A673 (cell line): ENCODE measurements at regions not wholly inside any gene's neighbourhood (a gene's known extent, or its start where the extent isn't known, plus 50 kb on each side); places are given as distances from the start of the nearest gene placed in this dataset.

Source experiments
- BruUV-seq: library from RNA; stranded (reverse); fragments of 400-500 nt; replicated peaks from 2 replicates; lab custom pipeline; 2021; lab: Mats Ljungman, UMichigan
- CTCF ChIA-PET: fragments of 300-600 bp; sonication (Branson Sonifier 250); formaldehyde crosslinking; loops from one replicate; lab custom pipeline; 2022; ENCODE audit warnings: antibody characterized with exemption; lab: Charles Lee
- POLR2A ChIA-PET: fragments of 300-600 bp; sonication (Branson Sonifier 250); formaldehyde crosslinking; loops from one replicate; lab custom pipeline; 2022; ENCODE audit warnings: antibody characterized with exemption; ENCODE audit not compliant: low non-redundant PET; lab: Charles Lee
- DNase-seq: peaks from one replicate; pipeline ENCODE4 v3.0.0-alpha.2; 2015; ENCODE audit warnings: low spot score
- H3K27ac ChIP-seq: fragments of 200-600 bp; sonication (generic); 2 replicates; pipeline ENCODE4 v1.5.1; 2016; ENCODE audit warnings: mixed run types, low read depth, mild to moderate bottlenecking, mixed read lengths, antibody characterized with exemption, low read length; ENCODE audit not compliant: poor library complexity, severe bottlenecking
- H3K27me3 ChIP-seq: fragments of 200-600 bp; sonication (generic); replicated peaks from 2 replicates; pipeline ENCODE4 v1.6.1; 2017; ENCODE audit warnings: mixed run types, low read depth, mild to moderate bottlenecking, mixed read lengths, antibody characterized with exemption, low read length; ENCODE audit not compliant: insufficient read depth, poor library complexity
- H3K36me3 ChIP-seq: fragments of 200-600 bp; sonication (generic); 2 replicates; pipeline ENCODE4 v1.6.1; 2016; ENCODE audit warnings: mixed run types, mild to moderate bottlenecking, mixed read lengths, antibody characterized with exemption, low read length; ENCODE audit not compliant: insufficient read depth, poor library complexity, severe bottlenecking
- H3K4me1 ChIP-seq: fragments of 200-600 bp; sonication (generic); 2 replicates; pipeline ENCODE4 v1.6.1; 2017; ENCODE audit warnings: mixed run types, mild to moderate bottlenecking, mixed read lengths, antibody characterized with exemption, low read length; ENCODE audit not compliant: insufficient read depth, poor library complexity, severe bottlenecking
- H3K4me3 ChIP-seq: fragments of 200-600 bp; sonication (generic); 2 replicates; pipeline ENCODE4 v1.5.1; 2016; ENCODE audit warnings: low read depth, mixed run types, mild to moderate bottlenecking, mixed read lengths, low read length; ENCODE audit not compliant: poor library complexity, severe bottlenecking
- H3K9me3 ChIP-seq: fragments of 200-600 bp; sonication (generic); 2 replicates; pipeline ENCODE4 v1.6.1; 2016; ENCODE audit warnings: mixed run types, low read depth, mild to moderate bottlenecking, mixed read lengths, antibody characterized with exemption, low read length; ENCODE audit not compliant: poor library complexity, severe bottlenecking
- EZH2 ChIP-seq: fragments of 200-600 bp; sonication (generic); IDR thresholded peaks from 2 replicates; pipeline ENCODE4 v1.6.1; 2017; ENCODE audit warnings: borderline replicate concordance, low read depth, mild to moderate bottlenecking, mixed read lengths, antibody characterized with exemption, low read length; ENCODE audit not compliant: poor library complexity, severe bottlenecking
- intact Hi-C: fragments of 100-400 bp; cut with micrococcal nuclease; formaldehyde crosslinking; loops from one replicate; pipeline ENCODE4 v1.10.0; 2022; ENCODE audit not compliant: unreplicated experiment
- TF ChIP-seq, protein P1 (sequence below): fragments of 300-800, 200-600 bp; sonication (generic); conservative IDR thresholded peaks from 2 replicates; pipeline ENCODE4 v1.5.1; 2017; ENCODE audit warnings: low read depth, mild to moderate bottlenecking, antibody characterized with exemption, low read length, moderate library complexity, mixed read lengths

DNA sequence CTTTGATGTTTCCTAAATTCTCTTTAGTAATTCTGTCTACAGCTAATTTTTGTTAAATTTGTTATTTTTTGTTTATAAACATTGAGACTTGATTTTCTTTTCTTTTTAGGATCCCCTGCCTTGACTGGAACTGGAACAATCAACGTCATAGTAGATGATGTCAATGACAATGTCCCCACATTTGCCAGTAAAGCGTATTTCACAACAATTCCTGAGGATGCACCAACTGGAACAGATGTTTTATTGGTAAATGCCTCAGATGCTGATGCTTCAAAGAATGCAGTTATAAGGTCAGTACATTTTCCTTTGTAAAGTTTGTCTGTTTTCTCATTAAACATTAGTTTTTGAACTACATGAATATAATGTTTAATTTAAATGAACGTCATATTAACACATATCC lies 119.4 kb downstream of the FAT4 start:
- BruUV-seq: no TSS peak
- H3K9me3 ChIP-seq: no peaks in the 10 kb centered on the region
- ChIA-PET CTCF (no interaction called here), POLR2A (interaction anchor here (0.6 kb wide), 1 partner anchor 907 kb away, joined by 3 read pairs; no protein-coding TSS in a partner anchor)
- intact Hi-C loops: no loop called here
- H3K27me3 ChIP-seq: no peaks in the 10 kb centered on the region
- H3K4me1 ChIP-seq: peaks cover 7% of the 10 kb centered on the region
- H3K27ac ChIP-seq: no peak overlapping the region
- no peak overlapping the region for H3K4me3 ChIP-seq
- H3K36me3 ChIP-seq: peaks cover 7% of the 10 kb centered on the region
- TF ChIP-seq, protein P1, sequence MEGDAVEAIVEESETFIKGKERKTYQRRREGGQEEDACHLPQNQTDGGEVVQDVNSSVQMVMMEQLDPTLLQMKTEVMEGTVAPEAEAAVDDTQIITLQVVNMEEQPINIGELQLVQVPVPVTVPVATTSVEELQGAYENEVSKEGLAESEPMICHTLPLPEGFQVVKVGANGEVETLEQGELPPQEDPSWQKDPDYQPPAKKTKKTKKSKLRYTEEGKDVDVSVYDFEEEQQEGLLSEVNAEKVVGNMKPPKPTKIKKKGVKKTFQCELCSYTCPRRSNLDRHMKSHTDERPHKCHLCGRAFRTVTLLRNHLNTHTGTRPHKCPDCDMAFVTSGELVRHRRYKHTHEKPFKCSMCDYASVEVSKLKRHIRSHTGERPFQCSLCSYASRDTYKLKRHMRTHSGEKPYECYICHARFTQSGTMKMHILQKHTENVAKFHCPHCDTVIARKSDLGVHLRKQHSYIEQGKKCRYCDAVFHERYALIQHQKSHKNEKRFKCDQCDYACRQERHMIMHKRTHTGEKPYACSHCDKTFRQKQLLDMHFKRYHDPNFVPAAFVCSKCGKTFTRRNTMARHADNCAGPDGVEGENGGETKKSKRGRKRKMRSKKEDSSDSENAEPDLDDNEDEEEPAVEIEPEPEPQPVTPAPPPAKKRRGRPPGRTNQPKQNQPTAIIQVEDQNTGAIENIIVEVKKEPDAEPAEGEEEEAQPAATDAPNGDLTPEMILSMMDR: no peak
- TF ChIP-seq EZH2: no peak
- DNase-seq: no peak

DNA sequence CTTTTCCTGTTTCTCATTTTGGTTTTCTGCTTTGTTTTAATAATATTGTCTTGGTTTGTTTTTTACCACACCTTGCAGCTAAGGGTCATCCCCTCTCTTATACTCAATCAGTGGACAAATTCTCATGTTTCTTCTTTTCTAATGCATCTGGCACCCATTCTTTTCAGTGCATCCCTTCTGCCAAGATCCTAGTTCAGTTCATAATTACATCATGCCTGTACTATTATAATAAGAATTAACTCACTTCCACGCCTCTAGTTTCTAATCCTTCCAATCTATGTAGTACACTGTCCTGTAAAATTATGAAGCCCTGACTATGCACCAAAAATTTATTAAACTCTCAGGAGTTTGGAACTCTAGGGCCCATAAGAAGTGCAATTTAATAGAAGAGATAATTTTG lies 126.1 kb downstream of the FAT4 start:
- TF ChIP-seq, protein P1: no peak
- no peak for TF ChIP-seq EZH2
- no TSS peak for BruUV-seq
- POLR2A ChIA-PET: no interaction called here

DNA sequence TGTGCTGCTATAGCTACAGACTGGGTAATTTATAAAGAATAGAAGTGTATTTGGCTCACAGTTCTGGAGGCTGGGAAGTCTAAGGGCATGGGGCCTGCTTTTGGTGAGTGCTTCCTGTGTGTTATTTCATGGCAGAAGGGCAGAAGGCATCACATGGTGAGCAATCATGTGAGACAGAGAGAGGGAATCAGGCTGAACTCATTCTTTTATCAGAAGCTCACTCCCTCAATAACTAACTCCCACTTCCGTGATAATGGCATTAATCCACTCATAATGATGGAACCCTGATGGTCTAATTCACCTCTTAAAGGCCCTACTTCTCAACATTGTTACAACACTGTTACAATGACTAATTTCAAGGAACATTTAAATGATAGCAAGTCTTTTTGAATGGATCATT lies 129.4 kb downstream of the FAT4 start:
- intact Hi-C loops: no loop called here
- DNase-seq: no peak
- no peaks in the 10 kb centered on the region for H3K9me3 ChIP-seq
- no peak overlapping the region for H3K27ac ChIP-seq
- BruUV-seq: no TSS peak
- no peak overlapping the region for H3K4me3 ChIP-seq
- H3K36me3 ChIP-seq: peaks cover 10% of the 10 kb centered on the region
- ChIA-PET POLR2A (no interaction called here), CTCF (no interaction called here)
- no peaks in the 10 kb centered on the region for H3K27me3 ChIP-seq
- H3K4me1 ChIP-seq: no peaks in the 10 kb centered on the region
- TF ChIP-seq EZH2: no peak
- TF ChIP-seq, protein P1: no peak

More for the DNA sequence above, 126.1 kb downstream of the FAT4 start:
- no peak overlapping the region for H3K4me3 ChIP-seq
- CTCF ChIA-PET: no interaction called here
- no peaks in the 10 kb centered on the region for H3K9me3 ChIP-seq
- DNase-seq: no peak
- no peaks in the 10 kb centered on the region for H3K4me1 ChIP-seq
- intact Hi-C loops: no loop called here
- H3K27me3 ChIP-seq: no peaks in the 10 kb centered on the region
- no peak overlapping the region for H3K27ac ChIP-seq
- no peaks in the 10 kb centered on the region for H3K36me3 ChIP-seq
